ENCODE measurements at regions not wholly inside any gene's neighbourhood (a gene's known extent, or its start where the extent isn't known, plus 50 kb on each side); places are given as distances from the start of the nearest gene placed in this dataset.

DNA sequence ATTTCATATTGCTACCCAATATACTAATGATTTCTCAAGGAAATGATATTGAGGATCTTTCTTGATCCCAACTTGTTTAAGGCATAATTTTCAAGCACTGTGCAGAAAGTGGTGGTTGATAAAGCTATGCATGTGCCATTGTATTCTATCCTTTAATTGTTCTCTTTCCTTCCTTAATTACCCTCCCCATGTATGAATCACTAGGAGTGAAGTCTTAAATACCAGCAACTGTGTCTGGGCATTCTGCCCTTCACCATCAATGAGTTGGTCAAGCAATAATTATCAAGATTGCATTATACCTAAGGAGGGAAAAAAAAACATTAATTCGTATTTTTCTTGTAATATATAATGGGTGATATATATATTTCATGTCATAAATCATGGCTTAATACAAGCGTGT, 111.8 kb upstream of the FRMPD4 start:
- TF ChIP-seq POLR2A (IDR thresholded peaks at IDR 0.05; ENCODE audit: low read length), result no peak
- TF ChIP-seq GATA1 (IDR thresholded peaks at IDR 0.05; ENCODE audit: low read depth, low read length), result no peak

Measured in erythroblast (primary cell).